ENCODE measurements at regions not wholly inside any gene's neighbourhood (a gene's known extent, or its start where the extent isn't known, plus 50 kb on each side); places are given as distances from the start of the nearest gene placed in this dataset.
A peak's percentile ranks its signal among the peaks of the same experiment; 100 is the strongest.

DNA sequence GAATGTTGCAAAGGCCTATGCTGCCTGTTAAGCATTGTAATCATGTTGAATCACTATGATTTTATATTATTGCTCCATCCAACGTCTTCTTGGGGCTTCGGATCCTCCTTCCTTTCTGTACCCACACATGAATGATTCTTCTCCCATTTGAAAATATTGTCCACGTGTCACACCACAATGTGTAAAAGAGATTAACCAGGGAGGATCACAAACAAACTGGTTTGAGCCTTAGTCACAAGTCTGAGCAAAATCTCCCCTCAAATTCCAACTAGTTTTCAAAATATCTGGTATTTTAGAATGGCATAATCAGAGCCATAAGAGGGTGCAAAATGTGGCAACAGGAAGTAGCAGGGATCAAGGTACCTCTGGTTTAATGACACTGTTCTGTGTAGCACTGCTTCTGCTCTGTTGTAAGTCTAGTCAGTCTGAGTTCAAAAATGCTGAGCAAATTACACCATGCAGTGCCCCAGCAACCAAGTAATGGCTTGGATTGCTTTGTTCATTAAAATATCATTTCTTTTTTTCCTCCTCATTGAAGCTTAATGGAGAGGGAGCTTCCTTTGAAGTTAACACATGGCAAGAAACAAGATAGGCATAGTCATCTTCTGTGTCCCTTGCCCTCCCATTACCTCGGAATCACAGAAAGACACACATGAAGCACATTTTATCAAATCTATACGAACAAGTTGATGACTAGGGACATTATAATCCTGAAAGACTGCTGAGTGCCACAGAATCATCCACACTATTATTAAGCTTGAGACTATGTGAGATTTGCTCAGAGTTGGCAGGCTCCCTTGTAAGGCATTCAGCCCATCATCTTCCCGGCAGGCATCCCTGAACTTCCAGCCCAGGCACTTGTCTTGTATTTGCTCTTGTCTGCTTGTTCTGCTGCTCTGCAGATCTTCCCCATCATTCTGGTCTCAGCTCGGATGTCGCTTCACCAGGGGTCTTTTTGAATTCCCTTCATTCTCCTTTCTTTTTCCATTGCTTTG, 102.0 kb upstream of the PRLR start:
- FAIRE-seq (no peak), DNase-seq (ENCODE audit: insufficient read length) (no peak)

GRCh38 chr5:35325836-35326235, 95.5 kb upstream of the PRLR start:
- FAIRE-seq (no peak), DNase-seq (ENCODE audit: insufficient read length) (no peak)
- no peak for TF ChIP-seq POLR2AphosphoS5 (IDR thresholded peaks at IDR 0.05; ENCODE audit: low read depth, low read length)
- TF ChIP-seq POLR2A (IDR thresholded peaks at IDR 0.05; ENCODE audit: low read depth, low read length) = no peak
- no peak for TF ChIP-seq TAF1 (IDR thresholded peaks at IDR 0.05; ENCODE audit: borderline replicate concordance, low read depth, low read length)

More for the DNA sequence above, 102.0 kb upstream of the PRLR start:
- no peak for TF ChIP-seq POLR2A (IDR thresholded peaks at IDR 0.05; ENCODE audit: low read depth, low read length)

GRCh38 chr5:35324679-35325078, 94.4 kb upstream of the PRLR start:
- DNase-seq (ENCODE audit: insufficient read length) (no peak), FAIRE-seq (no peak)
- TF ChIP-seq TAF1 (IDR thresholded peaks at IDR 0.05; ENCODE audit: borderline replicate concordance, low read depth, low read length) = no peak
- TF ChIP-seq POLR2AphosphoS5 (IDR thresholded peaks at IDR 0.05; ENCODE audit: low read depth, low read length) = no peak
- TF ChIP-seq POLR2A (IDR thresholded peaks at IDR 0.05; ENCODE audit: low read depth, low read length) = no peak

DNA sequence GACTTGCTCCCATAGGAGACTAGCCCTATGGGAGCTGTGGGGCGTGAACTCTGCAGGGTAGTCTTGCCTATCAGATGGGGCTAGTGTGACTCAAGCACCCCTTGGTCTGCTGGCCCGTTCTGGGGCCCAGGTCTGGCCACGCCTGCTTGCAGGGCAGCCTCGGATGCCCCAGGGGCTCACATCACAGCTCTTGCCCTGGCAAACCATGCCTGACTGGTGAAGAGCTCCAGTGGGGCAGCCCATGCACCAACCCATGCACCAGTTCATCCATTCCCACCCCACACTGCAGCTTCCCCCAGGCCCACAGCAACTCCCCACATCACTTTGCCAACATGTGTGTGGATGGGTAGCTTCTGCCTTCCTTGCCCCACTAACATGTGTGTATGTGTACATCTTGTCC, 93.9 kb upstream of the PRLR start:
- DNase-seq (ENCODE audit: insufficient read length) (no peak), FAIRE-seq (no peak)
- TF ChIP-seq POLR2AphosphoS5 (IDR thresholded peaks at IDR 0.05; ENCODE audit: low read depth, low read length) = no peak

DNA sequence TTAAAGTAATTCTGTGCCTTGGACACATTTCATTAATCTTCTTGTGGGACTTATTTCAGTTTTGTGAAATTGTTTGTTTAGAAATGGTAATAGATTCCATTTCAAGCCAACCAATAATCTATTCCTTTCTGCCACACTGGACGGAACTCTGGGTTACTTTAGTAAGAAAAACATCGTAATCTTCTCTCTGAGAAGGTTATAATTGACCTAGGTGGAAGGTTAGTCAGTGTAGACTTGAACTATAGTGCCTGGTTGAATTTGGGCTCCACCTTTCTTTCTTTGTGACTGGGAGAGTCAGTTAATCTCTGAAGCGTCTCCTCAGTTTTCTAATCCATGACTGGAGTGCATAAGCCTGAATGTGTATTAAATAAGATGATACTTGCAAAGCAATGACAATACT, 89.7 kb upstream of the PRLR start:
- no peak for FAIRE-seq
- TF ChIP-seq POLR2A (IDR thresholded peaks at IDR 0.05; ENCODE audit: low read depth, low read length) = no peak
- no peak for DNase-seq (ENCODE audit: insufficient read length)

DNA sequence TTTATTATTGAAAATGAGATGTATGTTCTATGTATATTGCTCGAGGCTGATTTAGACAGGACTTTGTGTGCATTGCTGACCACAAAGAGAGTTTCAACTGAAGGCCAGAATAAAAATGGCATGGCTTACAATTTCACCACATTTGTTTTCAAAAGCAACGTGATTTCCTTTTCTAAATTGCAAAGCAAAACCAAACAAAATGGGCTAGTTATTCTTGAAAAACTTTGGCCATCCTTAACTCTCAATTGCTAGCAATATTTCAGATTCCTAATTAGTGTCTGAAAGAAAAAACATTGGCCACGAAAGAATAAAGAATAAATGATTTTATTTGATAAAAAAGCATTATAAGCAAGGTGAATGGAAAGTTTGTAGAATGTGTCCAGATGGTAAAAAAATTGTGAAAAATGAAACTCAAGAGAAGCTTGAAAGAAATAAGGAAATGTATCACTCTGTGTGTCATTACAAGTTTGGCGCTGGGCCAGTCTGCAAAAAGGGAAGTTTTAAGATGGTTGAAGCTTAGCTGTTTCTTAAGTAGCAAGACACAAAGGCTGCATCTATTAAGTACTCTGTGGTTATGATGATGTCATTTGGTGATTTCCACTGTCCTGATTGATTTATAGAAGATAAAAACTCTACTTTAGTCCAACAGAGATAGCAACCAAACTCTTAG, 89.2 kb upstream of the PRLR start:
- TF ChIP-seq TAF1 (IDR thresholded peaks at IDR 0.05; ENCODE audit: borderline replicate concordance, low read depth, low read length) (no peak), POLR2A (IDR thresholded peaks at IDR 0.05; ENCODE audit: low read depth, low read length) (no peak), POLR2AphosphoS5 (IDR thresholded peaks at IDR 0.05; ENCODE audit: low read depth, low read length) (no peak)
- peak; percentile 24 for FAIRE-seq
- DNase-seq (ENCODE audit: insufficient read length) = peak; percentile 5

GRCh38 chr5:35317586-35317985, 87.3 kb upstream of the PRLR start:
- no peak for DNase-seq (ENCODE audit: insufficient read length)
- TF ChIP-seq POLR2AphosphoS5 (IDR thresholded peaks at IDR 0.05; ENCODE audit: low read depth, low read length) (no peak), POLR2A (IDR thresholded peaks at IDR 0.05; ENCODE audit: low read depth, low read length) (no peak)
- no peak for FAIRE-seq

DNA sequence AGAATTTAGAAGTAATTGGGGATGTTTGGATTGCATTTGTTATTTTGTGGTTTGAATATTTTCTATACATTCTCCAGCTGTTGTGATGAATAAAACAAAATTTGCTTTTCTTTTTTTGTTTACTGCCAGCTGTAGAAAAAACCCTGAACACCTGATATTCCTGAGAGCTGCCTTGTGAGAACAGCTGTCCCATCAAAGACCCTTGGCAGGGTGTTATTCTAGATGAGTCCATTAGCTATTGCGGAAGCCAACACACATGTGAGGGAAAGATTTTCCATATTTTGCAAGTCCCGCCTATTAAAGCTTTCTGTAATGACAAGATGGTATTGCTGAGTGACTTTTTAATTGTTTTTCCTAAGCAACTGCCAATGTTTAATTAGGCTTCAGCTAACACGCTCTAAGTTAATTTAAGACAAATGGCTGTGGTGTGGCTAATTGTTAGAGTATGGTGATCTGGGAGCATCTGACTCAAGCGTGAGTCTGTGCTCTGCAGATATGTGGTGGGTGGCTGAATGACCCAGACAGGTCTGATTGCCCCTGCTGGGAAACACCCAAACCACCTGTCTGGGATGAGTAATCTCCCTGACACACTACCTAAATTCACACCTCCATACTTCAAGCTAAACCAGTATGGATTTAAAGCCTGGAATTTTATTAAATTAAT, 86.5 kb upstream of the PRLR start:
- FAIRE-seq (no peak), DNase-seq (ENCODE audit: insufficient read length) (no peak)
- TF ChIP-seq POLR2A (IDR thresholded peaks at IDR 0.05; ENCODE audit: low read depth, low read length) (no peak), POLR2AphosphoS5 (IDR thresholded peaks at IDR 0.05; ENCODE audit: low read depth, low read length) (no peak), TAF1 (IDR thresholded peaks at IDR 0.05; ENCODE audit: borderline replicate concordance, low read depth, low read length) (no peak)

DNA sequence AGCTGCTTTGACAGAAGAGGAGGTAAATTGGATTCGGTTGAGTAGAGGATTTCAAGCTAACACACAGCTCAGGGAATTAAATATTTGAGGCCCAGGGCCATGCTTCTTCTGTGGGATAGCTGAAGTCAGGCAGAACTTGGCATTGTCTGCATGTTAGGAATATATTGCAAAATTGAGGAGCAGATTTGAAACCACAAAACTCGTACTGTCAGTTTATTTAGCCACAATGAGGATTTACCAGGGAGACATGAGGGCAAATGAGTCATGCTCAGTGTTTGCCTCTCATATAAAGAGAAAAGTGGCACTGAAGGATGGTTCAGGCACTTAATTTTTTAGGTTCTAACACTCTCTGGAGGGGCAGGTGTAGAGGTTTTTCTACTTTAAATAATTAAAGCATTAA, 83.0 kb upstream of the PRLR start:
- no peak for TF ChIP-seq POLR2AphosphoS5 (IDR thresholded peaks at IDR 0.05; ENCODE audit: low read depth, low read length)
- DNase-seq (ENCODE audit: insufficient read length) (no peak), FAIRE-seq (no peak)

GRCh38 chr5:35312267-35312666, 82.0 kb upstream of the PRLR start:
- no peak for DNase-seq (ENCODE audit: insufficient read length)
- TF ChIP-seq TAF1 (IDR thresholded peaks at IDR 0.05; ENCODE audit: borderline replicate concordance, low read depth, low read length) (no peak), POLR2AphosphoS5 (IDR thresholded peaks at IDR 0.05; ENCODE audit: low read depth, low read length) (no peak), POLR2A (IDR thresholded peaks at IDR 0.05; ENCODE audit: low read depth, low read length) (no peak)
- FAIRE-seq = no peak

- TF ChIP-seq POLR2A (IDR thresholded peaks at IDR 0.05; ENCODE audit: low read depth, low read length) (no peak), TAF1 (IDR thresholded peaks at IDR 0.05; ENCODE audit: borderline replicate concordance, low read depth, low read length) (no peak), POLR2AphosphoS5 (IDR thresholded peaks at IDR 0.05; ENCODE audit: low read depth, low read length) (no peak)
- FAIRE-seq = no peak
Measured at GRCh38 chr5:35309365-35310130, 79.3 kb upstream of the PRLR start.

More at GRCh38 chr5:35309365-35310130, 79.3 kb upstream of the PRLR start:
- no peak for DNase-seq (ENCODE audit: insufficient read length)
